Thyroid gland (tissue), 4 donors: ENCODE measurements at regions not wholly inside any gene's neighbourhood (a gene's known extent, or its start where the extent isn't known, plus 50 kb on each side); places are given as distances from the start of the nearest gene placed in this dataset.

Source experiments
- POLR2A ChIP-seq, 2 donors: fragments of 450-650 bp; IDR thresholded peaks; one replicate each; pipeline ENCODE4 v1.6.1; 2017; ENCODE audit warnings: antibody characterized with exemption in 2 of 2, mild to moderate bottlenecking in 2 of 2, moderate library complexity in 1 of 2
- TF ChIP-seq, protein P1 (sequence below), 6 experiments: fragments of 200-600 bp in 3 of 6; fragments of 450-650 bp in 3 of 6; sonication (generic) in 3 of 6; IDR thresholded peaks; one replicate each; pipeline ENCODE4 v1.5.1; 2016 to 2019; ENCODE audit warnings: antibody characterized with exemption in 6 of 6, mild to moderate bottlenecking in 2 of 6, inconsistent platforms in 1 of 6, moderate library complexity in 1 of 6

DNA sequence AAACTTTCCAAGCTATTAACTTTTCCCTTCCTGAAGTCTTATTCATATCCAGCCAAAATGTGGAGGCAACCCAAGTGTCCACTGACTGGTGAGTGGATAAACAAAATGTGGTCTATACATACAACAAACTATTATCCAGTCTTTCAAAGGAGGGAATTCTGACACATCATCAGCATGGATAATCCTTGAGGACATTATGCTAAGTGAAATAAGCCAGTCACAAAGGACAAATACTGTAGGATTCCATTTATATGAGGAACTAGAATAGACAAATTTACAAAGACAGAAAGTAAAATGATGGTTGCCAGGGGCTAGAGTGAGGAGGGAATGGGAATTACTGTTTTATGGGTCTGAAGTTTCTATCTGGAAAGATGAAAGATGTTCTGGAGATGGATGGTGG lies 178.7 kb upstream of the PITX2 start:
- TF ChIP-seq, protein P1, sequence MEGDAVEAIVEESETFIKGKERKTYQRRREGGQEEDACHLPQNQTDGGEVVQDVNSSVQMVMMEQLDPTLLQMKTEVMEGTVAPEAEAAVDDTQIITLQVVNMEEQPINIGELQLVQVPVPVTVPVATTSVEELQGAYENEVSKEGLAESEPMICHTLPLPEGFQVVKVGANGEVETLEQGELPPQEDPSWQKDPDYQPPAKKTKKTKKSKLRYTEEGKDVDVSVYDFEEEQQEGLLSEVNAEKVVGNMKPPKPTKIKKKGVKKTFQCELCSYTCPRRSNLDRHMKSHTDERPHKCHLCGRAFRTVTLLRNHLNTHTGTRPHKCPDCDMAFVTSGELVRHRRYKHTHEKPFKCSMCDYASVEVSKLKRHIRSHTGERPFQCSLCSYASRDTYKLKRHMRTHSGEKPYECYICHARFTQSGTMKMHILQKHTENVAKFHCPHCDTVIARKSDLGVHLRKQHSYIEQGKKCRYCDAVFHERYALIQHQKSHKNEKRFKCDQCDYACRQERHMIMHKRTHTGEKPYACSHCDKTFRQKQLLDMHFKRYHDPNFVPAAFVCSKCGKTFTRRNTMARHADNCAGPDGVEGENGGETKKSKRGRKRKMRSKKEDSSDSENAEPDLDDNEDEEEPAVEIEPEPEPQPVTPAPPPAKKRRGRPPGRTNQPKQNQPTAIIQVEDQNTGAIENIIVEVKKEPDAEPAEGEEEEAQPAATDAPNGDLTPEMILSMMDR (IDR thresholded peaks at IDR 0.05), result no peak
- no peak for TF ChIP-seq POLR2A (IDR thresholded peaks at IDR 0.05)
